Psoas muscle (tissue), 7 donors: ENCODE measurements at regions not wholly inside any gene's neighbourhood (a gene's known extent, or its start where the extent isn't known, plus 50 kb on each side); places are given as distances from the start of the nearest gene placed in this dataset.

Experiments used
- ATAC-seq, 4 donors: fragments of 200-7000 bp; cut with Tn5 transposase; one replicate each; pipeline ENCODE4 v1.9.1; 2020; ENCODE audit warnings: moderate library complexity in 3 of 4, mild to moderate bottlenecking in 2 of 4
- DNase-seq, 2 donors: peaks; one replicate each; pipeline ENCODE4 v3.0.0-alpha.2; 2020
- H3K27ac ChIP-seq: fragments of 200-600 bp; one replicate; pipeline ENCODE4 v1.8.0; 2022
- H3K27me3 ChIP-seq, 3 donors: fragments of 200-600 bp in 1 of 3; one replicate each; pipeline versions ENCODE4 v1.6.1 to v1.8.0; 2013 to 2022; ENCODE audit warnings: low read length in 2 of 3, mild to moderate bottlenecking in 2 of 3, moderate library complexity in 1 of 3; ENCODE audit not compliant: insufficient read depth in 3 of 3
- H3K36me3 ChIP-seq, 2 donors: fragments of 200-600 bp in 1 of 2; one replicate each; pipeline versions ENCODE4 v1.6.1 to v1.8.0; 2013 to 2022; ENCODE audit warnings: low read depth in 1 of 2, mild to moderate bottlenecking in 1 of 2, moderate library complexity in 1 of 2; ENCODE audit not compliant: insufficient read depth in 1 of 2
- H3K4me1 ChIP-seq: fragments of 200-600 bp; one replicate; pipeline ENCODE4 v1.8.0; 2022
- H3K4me3 ChIP-seq: fragments of 200-600 bp; one replicate; pipeline ENCODE4 v1.8.0; 2022; ENCODE audit warnings: mild to moderate bottlenecking
- H3K9me3 ChIP-seq: fragments of 200-600 bp; one replicate; pipeline ENCODE4 v1.8.0; 2022
- WGBS, 3 donors: extraction: QIAGEN DNeasy Blood & Tissue Kit; methylation state at CpG; one replicate each; pipeline versions ENCODE4 v1.1.6 to v1.1.7; 2013; 5-methylcytosine and 5-hydroxymethylcytosine counted together
- intact Hi-C, 2 donors: fragments of 100-400 bp; cut with DNase I; formaldehyde crosslinking; loops; one replicate each; pipeline versions ENCODE4 v1.11.0 to v1.14.2; 2022
- TF ChIP-seq, protein P1 (sequence below): fragments of 200-600 bp; IDR thresholded peaks from one replicate; pipeline ENCODE4 v1.8.0; 2022; ENCODE audit warnings: antibody characterized with exemption
- donor health status: healthy with polysubstance abuse.
- donor health status: DM: no; HTN: no; CAD: no; lungs with moderate emphysema.
- donor health status: Bipolar disorder and iron deficiency.
- donor health status: healthy.
- donor health status: DM: yes; HTN: yes; CAD: no.
- donor health status: DM: no; HTN: no; CAD: no.
- donor health status: DM: yes; HTN: yes; CAD: no.

DNA sequence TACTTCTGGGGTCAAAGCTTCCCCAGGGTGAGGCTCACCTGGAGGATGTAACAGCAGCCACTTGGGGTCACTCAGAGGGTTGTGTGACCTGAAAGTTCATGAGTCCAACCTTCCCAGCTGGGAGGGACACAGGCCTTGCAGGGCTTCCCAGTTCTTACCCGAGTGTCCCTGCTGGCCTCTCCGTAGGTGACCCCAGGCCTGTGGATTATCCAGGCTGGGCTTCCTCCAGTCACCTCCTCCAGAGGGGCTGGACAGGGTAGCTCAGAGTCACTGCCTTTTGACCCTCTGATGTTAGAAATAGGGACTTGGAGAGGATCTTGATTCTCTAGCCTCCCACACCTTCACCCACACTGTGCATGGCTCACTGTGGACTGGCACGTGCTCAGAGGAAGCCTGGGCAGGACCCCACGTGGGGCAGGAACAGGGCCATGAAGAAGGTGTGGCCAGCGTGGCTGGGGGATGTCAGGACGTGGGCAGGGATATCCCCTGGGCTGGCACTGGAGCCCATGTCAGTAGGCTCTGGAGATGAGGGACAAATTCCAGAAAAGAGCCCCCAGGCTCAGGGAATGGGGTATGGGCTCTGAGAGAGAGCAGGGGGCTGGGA, 131.8 kb downstream of the ACTL8 start:
- intact Hi-C loops, result no loop called here
- Histone ChIP-seq H3K27ac (no peak overlapping the region), H3K4me3 (no peak overlapping the region), H3K4me1 (no peaks in the 10 kb centered on the region), H3K36me3 (no peaks in the 10 kb centered on the region), H3K9me3 (no peaks in the 10 kb centered on the region), H3K27me3 (peaks cover 0 to 25% (median 3%) of the 10 kb centered on the region in 3 donors)
- DNase-seq (no peak), ATAC-seq (no peak)
- TF ChIP-seq, protein P1, sequence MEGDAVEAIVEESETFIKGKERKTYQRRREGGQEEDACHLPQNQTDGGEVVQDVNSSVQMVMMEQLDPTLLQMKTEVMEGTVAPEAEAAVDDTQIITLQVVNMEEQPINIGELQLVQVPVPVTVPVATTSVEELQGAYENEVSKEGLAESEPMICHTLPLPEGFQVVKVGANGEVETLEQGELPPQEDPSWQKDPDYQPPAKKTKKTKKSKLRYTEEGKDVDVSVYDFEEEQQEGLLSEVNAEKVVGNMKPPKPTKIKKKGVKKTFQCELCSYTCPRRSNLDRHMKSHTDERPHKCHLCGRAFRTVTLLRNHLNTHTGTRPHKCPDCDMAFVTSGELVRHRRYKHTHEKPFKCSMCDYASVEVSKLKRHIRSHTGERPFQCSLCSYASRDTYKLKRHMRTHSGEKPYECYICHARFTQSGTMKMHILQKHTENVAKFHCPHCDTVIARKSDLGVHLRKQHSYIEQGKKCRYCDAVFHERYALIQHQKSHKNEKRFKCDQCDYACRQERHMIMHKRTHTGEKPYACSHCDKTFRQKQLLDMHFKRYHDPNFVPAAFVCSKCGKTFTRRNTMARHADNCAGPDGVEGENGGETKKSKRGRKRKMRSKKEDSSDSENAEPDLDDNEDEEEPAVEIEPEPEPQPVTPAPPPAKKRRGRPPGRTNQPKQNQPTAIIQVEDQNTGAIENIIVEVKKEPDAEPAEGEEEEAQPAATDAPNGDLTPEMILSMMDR, result no peak
- WGBS, 3 donors, result 47 to 49% (median 48%) methylated on average over 6 of the region's 6 CpGs

DNA sequence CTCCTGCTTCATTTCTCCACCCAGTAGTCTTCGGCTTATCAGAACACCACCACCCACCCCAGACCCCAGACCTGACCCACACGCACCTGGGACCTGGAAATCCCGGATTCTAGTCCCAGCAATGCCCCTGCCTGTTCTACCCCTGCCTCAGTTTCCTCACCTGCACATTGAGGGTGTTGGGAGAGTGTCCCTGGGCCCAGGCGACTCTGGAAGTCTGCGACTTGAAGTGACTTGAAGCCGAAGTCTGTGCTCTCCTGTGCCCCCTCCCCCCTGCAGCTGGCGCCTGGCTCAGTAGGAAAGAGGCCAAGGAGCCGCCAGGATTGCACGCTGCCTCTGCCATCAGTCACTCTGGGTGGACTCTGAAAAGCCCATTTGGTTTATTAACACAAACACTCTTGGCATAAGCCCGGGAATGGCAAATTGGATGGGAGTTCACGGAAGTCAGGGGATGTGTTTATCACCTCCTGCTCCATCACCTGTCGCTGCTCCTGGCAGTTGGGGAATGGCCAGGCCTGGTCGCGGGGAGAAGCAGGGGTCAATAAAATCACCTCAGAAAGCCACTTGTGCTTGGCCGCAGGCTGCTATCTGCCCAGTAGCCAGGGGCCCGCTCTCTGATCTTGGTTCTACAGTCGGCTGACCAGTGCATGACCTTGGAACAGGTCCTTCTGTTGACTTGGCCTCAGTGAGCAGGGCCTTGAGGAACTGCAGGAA, 132.7 kb downstream of the ACTL8 start:
- Histone ChIP-seq H3K4me3 (no peak overlapping the region), H3K9me3 (no peaks in the 10 kb centered on the region), H3K27me3 (peaks cover 0 to 25% (median 3%) of the 10 kb centered on the region in 3 donors), H3K36me3 (no peaks in the 10 kb centered on the region), H3K27ac (no peak overlapping the region), H3K4me1 (no peaks in the 10 kb centered on the region)
- ATAC-seq (no peak), DNase-seq (no peak)
- WGBS, 3 donors, result 30 to 41% (median 33%) methylated on average over 16 to 17 of the region's 17 CpGs
- intact Hi-C loops, result no loop called here
- TF ChIP-seq, protein P1, result no peak

GRCh38 chr1:17890056-17890814, 135.1 kb downstream of the ACTL8 start:
- TF ChIP-seq, protein P1, result no peak
- Histone ChIP-seq H3K36me3 (no peaks in the 10 kb centered on the region), H3K27ac (no peak overlapping the region), H3K27me3 (peaks cover 0 to 25% (median 5%) of the 10 kb centered on the region in 3 donors), H3K4me3 (no peak overlapping the region), H3K4me1 (no peaks in the 10 kb centered on the region), H3K9me3 (no peaks in the 10 kb centered on the region)
- intact Hi-C loops, result no loop called here
- 45 to 48% (median 47%) methylated on average over 23 of the region's 23 CpGs for WGBS, 3 donors
- no peak for DNase-seq
- no peak for ATAC-seq

DNA sequence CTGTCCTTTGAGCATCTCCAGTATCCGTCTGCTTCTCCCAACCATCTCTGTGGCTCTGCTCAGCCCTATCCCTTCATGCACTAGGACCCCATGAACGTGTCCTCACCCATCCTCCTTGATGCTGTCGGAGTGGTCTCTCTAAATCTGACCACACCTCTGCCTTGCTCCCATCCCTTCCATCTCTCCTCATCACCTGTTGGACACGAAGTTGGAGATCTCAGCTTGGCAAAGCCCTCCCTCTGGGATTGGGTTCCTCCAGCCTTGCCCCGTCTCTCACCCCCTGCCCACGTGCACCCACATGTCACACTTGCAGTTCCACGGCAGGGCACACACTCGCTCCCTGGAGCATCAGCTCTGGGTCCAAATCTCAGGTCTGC, 135.7 kb downstream of the ACTL8 start:
- no peak for ATAC-seq
- intact Hi-C loops, result no loop called here
- no peak overlapping the region for H3K4me3 ChIP-seq
- H3K27ac ChIP-seq, result no peak overlapping the region
- no peaks in the 10 kb centered on the region for H3K4me1 ChIP-seq
- TF ChIP-seq, protein P1, result no peak
- peaks cover 0 to 25% (median 5%) of the 10 kb centered on the region in 3 donors for H3K27me3 ChIP-seq
- WGBS, 3 donors, result 62 to 68% (median 66%) methylated on average over 8 of the region's 8 CpGs
- H3K9me3 ChIP-seq, result no peaks in the 10 kb centered on the region
- DNase-seq, result no peak
- no peaks in the 10 kb centered on the region for H3K36me3 ChIP-seq
